ENCODE measurements at regions not wholly inside any gene's neighbourhood (a gene's known extent, or its start where the extent isn't known, plus 50 kb on each side); places are given as distances from the start of the nearest gene placed in this dataset.
"Not testable (repeated sequence)": the region's sequence is repeated elsewhere in the genome, so short reads cannot be mapped to it uniquely, and the experiment has no call there.

- no peaks in the 10 kb centered on the region for H3K4me1 Mint-ChIP-seq
These were observed 71.3 kb upstream of the DGKB start for GRCh38 chr7:14973712-14974428.

DNA sequence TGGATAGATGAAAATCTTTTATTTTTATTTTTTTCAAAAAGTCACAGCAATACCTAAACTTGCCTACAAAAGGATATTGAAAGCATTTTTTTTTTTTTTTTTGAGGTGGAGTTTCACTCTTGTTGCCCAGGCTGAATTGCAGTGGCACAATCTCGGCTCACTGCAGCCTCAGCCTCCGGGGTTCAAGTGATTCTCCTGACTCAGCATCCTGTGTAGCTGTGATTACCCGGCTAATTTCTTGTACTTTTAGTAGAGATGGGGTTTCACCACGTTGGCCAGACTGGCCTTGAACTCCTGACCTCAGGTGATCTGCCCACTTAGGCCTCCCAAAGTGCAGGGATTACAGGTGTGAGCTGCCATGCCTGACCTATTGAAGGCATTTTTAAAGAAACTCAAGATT is 69.1 kb upstream of the DGKB start:
- not testable (repeated sequence) for H3K36me3 Mint-ChIP-seq; DNase-seq; H3K9me3 Mint-ChIP-seq; ATAC-seq (replicated peaks); H3K27ac Mint-ChIP-seq; H3K4me1 Mint-ChIP-seq; H3K27me3 Mint-ChIP-seq; H3K4me3 Mint-ChIP-seq

More at GRCh38 chr7:14973712-14974428, 71.3 kb upstream of the DGKB start:
- H3K27ac Mint-ChIP-seq = no peak overlapping the region
- H3K9me3 Mint-ChIP-seq = peaks cover 0 to 3% of the 10 kb centered on the region in 2 donors
- H3K36me3 Mint-ChIP-seq = no peaks in the 10 kb centered on the region
- H3K27me3 Mint-ChIP-seq = no peaks in the 10 kb centered on the region
- DNase-seq (no peak), ATAC-seq (replicated peaks) (no peak)
- no peak overlapping the region for H3K4me3 Mint-ChIP-seq

- not testable (repeated sequence) for H3K27me3 Mint-ChIP-seq; H3K4me1 Mint-ChIP-seq; H3K4me3 Mint-ChIP-seq; ATAC-seq (replicated peaks); H3K27ac Mint-ChIP-seq; H3K36me3 Mint-ChIP-seq; H3K9me3 Mint-ChIP-seq; DNase-seq
These were observed 64.8 kb upstream of the DGKB start for GRCh38 chr7:14967376-14967775.

DNA sequence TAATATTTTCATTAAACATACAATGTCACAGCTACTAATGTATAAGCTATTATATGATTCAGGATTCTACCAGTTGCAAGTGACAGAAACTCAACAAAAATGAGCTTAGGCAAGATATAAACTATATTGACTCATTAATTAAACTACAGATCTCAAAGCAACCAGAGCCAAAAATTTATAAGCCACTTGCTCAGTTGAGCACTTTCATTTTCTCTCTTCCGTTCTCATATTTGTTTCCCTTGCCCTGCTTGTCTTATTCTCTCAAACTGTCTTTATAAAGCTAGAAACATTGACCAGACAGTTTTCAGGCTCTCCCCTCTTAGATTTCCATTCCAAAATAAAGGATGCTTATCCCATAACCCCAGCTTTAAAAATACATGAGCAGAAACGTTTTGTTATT is 60.2 kb upstream of the DGKB start:
- no peaks in the 10 kb centered on the region for H3K27me3 Mint-ChIP-seq

DNA sequence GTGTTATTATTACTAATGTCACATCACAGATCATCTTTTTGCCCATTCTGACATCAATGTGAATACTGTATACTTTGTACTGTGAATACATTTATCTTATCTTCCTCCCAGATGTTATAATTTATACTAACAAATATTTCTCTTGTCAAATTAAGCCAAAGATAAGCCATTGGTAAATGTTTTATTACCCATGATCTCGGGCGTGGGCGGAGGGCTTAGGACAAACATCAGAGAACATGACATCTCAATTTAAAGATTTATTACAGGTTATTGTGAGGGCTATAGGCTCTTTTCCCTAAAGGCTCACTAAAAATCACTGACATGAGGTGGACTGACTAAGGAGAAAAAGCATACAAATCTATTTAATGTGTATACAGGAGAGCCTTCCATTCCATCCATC is 58.2 kb upstream of the DGKB start:
- Mint-ChIP-seq H3K9me3 (no peaks in the 10 kb centered on the region), H3K27ac (no peak overlapping the region), H3K27me3 (no peaks in the 10 kb centered on the region), H3K4me1 (no peaks in the 10 kb centered on the region), H3K4me3 (no peak overlapping the region), H3K36me3 (no peaks in the 10 kb centered on the region)
- DNase-seq (no peak), ATAC-seq (replicated peaks) (no peak)

More for the DNA sequence above, 60.2 kb upstream of the DGKB start:
- no peak for ATAC-seq (replicated peaks)
- H3K9me3 Mint-ChIP-seq = no peaks in the 10 kb centered on the region
- no peaks in the 10 kb centered on the region for H3K36me3 Mint-ChIP-seq
- no peaks in the 10 kb centered on the region for H3K4me1 Mint-ChIP-seq
- no peak overlapping the region for H3K27ac Mint-ChIP-seq
- DNase-seq = no peak
- no peak overlapping the region for H3K4me3 Mint-ChIP-seq

- H3K9me3 Mint-ChIP-seq = no peaks in the 10 kb centered on the region
- no peak overlapping the region for H3K27ac Mint-ChIP-seq
- no peaks in the 10 kb centered on the region for H3K36me3 Mint-ChIP-seq
- no peak for DNase-seq
- H3K4me3 Mint-ChIP-seq = no peak overlapping the region
- ATAC-seq (replicated peaks) = no peak
- no peaks in the 10 kb centered on the region for H3K27me3 Mint-ChIP-seq
- no peaks in the 10 kb centered on the region for H3K4me1 Mint-ChIP-seq
These were observed 56.8 kb upstream of the DGKB start for GRCh38 chr7:14959339-14959738.

DNA sequence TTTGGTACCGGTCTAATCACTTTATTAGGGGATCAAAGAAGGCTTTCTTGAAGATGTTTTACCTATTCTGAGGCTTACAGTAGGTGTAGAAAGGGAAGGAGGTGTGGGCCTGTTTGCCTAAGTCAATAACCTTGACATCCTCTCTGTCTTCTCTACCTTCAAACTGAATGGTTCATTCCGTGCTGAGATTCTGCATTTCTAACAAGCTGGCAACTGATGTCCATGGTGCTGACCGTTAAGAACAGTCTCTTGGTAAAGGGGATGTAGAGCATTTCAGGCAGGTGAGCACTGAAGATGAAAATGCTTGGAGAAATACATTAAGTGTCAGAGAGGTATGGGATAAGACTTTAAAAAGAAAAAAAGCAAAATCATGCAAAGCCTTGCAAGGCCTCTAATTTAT is 51.5 kb upstream of the DGKB start:
- H3K9me3 Mint-ChIP-seq = no peaks in the 10 kb centered on the region
- no peak for ATAC-seq (replicated peaks)
- no peaks in the 10 kb centered on the region for H3K27me3 Mint-ChIP-seq
- no peak for DNase-seq
- H3K36me3 Mint-ChIP-seq = no peaks in the 10 kb centered on the region
- H3K4me3 Mint-ChIP-seq = no peak overlapping the region
- H3K27ac Mint-ChIP-seq = no peak overlapping the region
- no peaks in the 10 kb centered on the region for H3K4me1 Mint-ChIP-seq

Data from stimulated activated naive B cell treated with anti-CD40 and anti-IgM and Interleukin-4, amounts not matched to agents 10 μg/mL and 1 μg/mL and 100 μg/mL, for 72 hours (primary cell).